ENCODE measurements at regions not wholly inside any gene's neighbourhood (a gene's known extent, or its start where the extent isn't known, plus 50 kb on each side); places are given as distances from the start of the nearest gene placed in this dataset.
"Not testable (repeated sequence)": the region's sequence is repeated elsewhere in the genome, so short reads cannot be mapped to it uniquely, and the experiment has no call there.

- TF ChIP-seq CTCF, POLR2A, EP300 (IDR thresholded peaks at IDR 0.05): not testable (repeated sequence)
These were observed 293.1 kb downstream of the GATA3 start for GRCh38 chr10:8347614-8348013.
